ENCODE measurements at regions not wholly inside any gene's neighbourhood (a gene's known extent, or its start where the extent isn't known, plus 50 kb on each side); places are given as distances from the start of the nearest gene placed in this dataset.

- DNase-seq (ENCODE audit: low spot score), result no peak
- Mint-ChIP-seq H3K4me1 (ENCODE audit: low read depth) (peaks cover 25% of the 10 kb centered on the region), H3K27me3 (ENCODE audit: low read depth) (no peaks in the 10 kb centered on the region), H3K27ac (peak overlapping the region; percentile 89), H3K9me3 (peaks cover 8% of the 10 kb centered on the region), H3K36me3 (ENCODE audit: low read depth) (peaks cover 3% of the 10 kb centered on the region), H3K4me3 (peak overlapping the region; percentile 71)
These were observed 62.2 kb upstream of the ST8SIA1 start for GRCh38 chr12:22396735-22397134.

GRCh38 chr12:22396253-22396652, 61.7 kb upstream of the ST8SIA1 start:
- peaks cover 4% of the 10 kb centered on the region for H3K9me3 Mint-ChIP-seq
- H3K4me1 Mint-ChIP-seq (ENCODE audit: low read depth), result peaks cover 25% of the 10 kb centered on the region
- peak overlapping the region; percentile 71 for H3K4me3 Mint-ChIP-seq
- H3K27me3 Mint-ChIP-seq (ENCODE audit: low read depth), result no peaks in the 10 kb centered on the region
- peak overlapping the region; percentile 89 for H3K27ac Mint-ChIP-seq
- DNase-seq (ENCODE audit: low spot score), result no peak
- no peaks in the 10 kb centered on the region for H3K36me3 Mint-ChIP-seq (ENCODE audit: low read depth)

GRCh38 chr12:22395666-22396065, 61.2 kb upstream of the ST8SIA1 start:
- no peak overlapping the region for H3K4me3 Mint-ChIP-seq
- no peaks in the 10 kb centered on the region for H3K27me3 Mint-ChIP-seq (ENCODE audit: low read depth)
- H3K27ac Mint-ChIP-seq, result no peak overlapping the region
- H3K36me3 Mint-ChIP-seq (ENCODE audit: low read depth), result no peaks in the 10 kb centered on the region
- H3K4me1 Mint-ChIP-seq (ENCODE audit: low read depth), result peaks cover 25% of the 10 kb centered on the region
- no peak for DNase-seq (ENCODE audit: low spot score)
- H3K9me3 Mint-ChIP-seq, result no peaks in the 10 kb centered on the region

Measured in T-helper 2 cell treated with Interferon-gamma antibody and Interleukin-4, amounts not matched to agents 5 μg/mL and 100 μg/mL, for 36 hours (primary cell).